GM23338 (cell line): ENCODE measurements at regions not wholly inside any gene's neighbourhood (a gene's known extent, or its start where the extent isn't known, plus 50 kb on each side); places are given as distances from the start of the nearest gene placed in this dataset.

Experiments
- ATAC-seq: fragments of 200-7000 bp; cut with Tn5 transposase; 3 replicates; pipeline ENCODE4 v1.9.1; 2020
- DNase-seq: peaks from one replicate; pipeline ENCODE4 v3.0.0-alpha.2; 2015; ENCODE audit warnings: low spot score
- H2AFZ ChIP-seq: fragments of 200-600 bp; sonication (generic); 2 replicates; pipeline ENCODE4 v1.8.0; 2016; ENCODE audit warnings: antibody characterized with exemption, mild to moderate bottlenecking, moderate library complexity
- H3F3A ChIP-seq: fragments of 200-600 bp; sonication (generic); replicated peaks from 2 replicates; pipeline ENCODE4 v1.8.0; 2017; ENCODE audit warnings: antibody characterized with exemption, mixed run types, low read depth
- H3K27ac ChIP-seq: fragments of 200-600 bp; sonication (generic); 2 replicates; pipeline ENCODE4 v1.6.1; 2016; ENCODE audit warnings: low read depth
- H3K27me3 ChIP-seq: fragments of 200-600 bp; sonication (generic); 2 replicates; pipeline ENCODE4 v1.8.0; 2016; ENCODE audit warnings: mild to moderate bottlenecking, mixed run types, moderate library complexity; ENCODE audit not compliant: insufficient read depth
- H3K36me3 ChIP-seq: fragments of 200-600 bp; sonication (generic); 2 replicates; pipeline ENCODE4 v1.8.0; 2016; ENCODE audit warnings: mild to moderate bottlenecking; ENCODE audit not compliant: insufficient read depth
- H3K4me1 ChIP-seq: fragments of 200-600 bp; sonication (generic); 2 replicates; pipeline ENCODE4 v1.8.0; 2016; ENCODE audit warnings: mild to moderate bottlenecking, moderate library complexity; ENCODE audit not compliant: insufficient read depth
- H3K4me2 ChIP-seq: fragments of 200-600 bp; sonication (generic); 2 replicates; pipeline ENCODE4 v1.7.1; 2017; ENCODE audit warnings: mixed run types
- H3K4me3 ChIP-seq: fragments of 200-600 bp; sonication (generic); 2 replicates; pipeline ENCODE4 v1.6.1; 2016; ENCODE audit warnings: mixed run types
- H3K79me2 ChIP-seq: fragments of 200-600 bp; sonication (generic); replicated peaks from 2 replicates; pipeline ENCODE4 v1.8.0; 2017; ENCODE audit warnings: mild to moderate bottlenecking; ENCODE audit not compliant: insufficient read depth
- H3K9me2 ChIP-seq: fragments of 200-600 bp; sonication (generic); 2 replicates; pipeline ENCODE4 v1.8.0; 2017; ENCODE audit not compliant: insufficient read depth
- H4K20me1 ChIP-seq: fragments of 200-600 bp; sonication (generic); replicated peaks from 2 replicates; pipeline ENCODE4 v1.8.0; 2017; ENCODE audit warnings: mild to moderate bottlenecking; ENCODE audit not compliant: insufficient read depth
- H3K27ac Mint-ChIP-seq: 2 replicates; pipeline ENCODE4 v1.8.0; 2020; ENCODE audit warnings: inconsistent platforms, mild to moderate bottlenecking, moderate library complexity, mixed read lengths
- H3K27me3 Mint-ChIP-seq: 3 replicates; pipeline ENCODE4 v1.8.0; 2022; ENCODE audit warnings: low read depth, mild to moderate bottlenecking, moderate library complexity, mixed read lengths, inconsistent platforms; ENCODE audit not compliant: insufficient read depth, poor library complexity
- H3K36me3 Mint-ChIP-seq: 3 replicates; pipeline ENCODE4 v1.8.0; 2021; ENCODE audit warnings: low read depth, mild to moderate bottlenecking, inconsistent platforms, moderate library complexity, mixed read lengths
- H3K4me1 Mint-ChIP-seq: 3 replicates; pipeline ENCODE4 v1.8.0; 2020; ENCODE audit warnings: mild to moderate bottlenecking, inconsistent platforms, mixed read lengths
- H3K4me3 Mint-ChIP-seq: 3 replicates; pipeline ENCODE4 v1.8.0; 2021; ENCODE audit warnings: moderate library complexity, mild to moderate bottlenecking, inconsistent platforms, mixed read lengths
- H3K9me3 Mint-ChIP-seq: 3 replicates; pipeline ENCODE4 v1.8.0; 2020; ENCODE audit warnings: moderate library complexity, mild to moderate bottlenecking, inconsistent platforms, mixed read lengths
- CREB1 ChIP-seq: fragments of 250-450 bp; sonication (Bioruptor Pico); IDR thresholded peaks from 2 replicates; pipeline ENCODE4 v1.5.0; 2020; ENCODE audit warnings: low read depth, mild to moderate bottlenecking, moderate library complexity
- EZH2 ChIP-seq: fragments of 200-600 bp; sonication (generic); IDR thresholded peaks from one replicate; pipeline ENCODE4 v1.8.0; 2017; ENCODE audit warnings: antibody characterized with exemption, mild to moderate bottlenecking, low read depth; ENCODE audit not compliant: unreplicated experiment
- EZH2phosphoT487 ChIP-seq: fragments of 200-600 bp; sonication (generic); IDR thresholded peaks from one replicate; pipeline ENCODE4 v1.8.1; 2018; ENCODE audit warnings: antibody characterized with exemption; ENCODE audit not compliant: unreplicated experiment
- NANOG ChIP-seq: IDR thresholded peaks from 2 replicates; pipeline ENCODE4 v1.6.1; 2016; ENCODE audit warnings: antibody characterized with exemption, borderline replicate concordance
- REST ChIP-seq: IDR thresholded peaks from one replicate; pipeline ENCODE4 v1.6.1; 2018; ENCODE audit warnings: antibody characterized with exemption; ENCODE audit not compliant: unreplicated experiment
- TF ChIP-seq, protein P1 (sequence below): fragments of 250-450 bp; sonication (Bioruptor Pico); IDR thresholded peaks from 2 replicates; pipeline ENCODE4 v1.5.0; 2020; ENCODE audit warnings: mild to moderate bottlenecking, moderate library complexity

DNA sequence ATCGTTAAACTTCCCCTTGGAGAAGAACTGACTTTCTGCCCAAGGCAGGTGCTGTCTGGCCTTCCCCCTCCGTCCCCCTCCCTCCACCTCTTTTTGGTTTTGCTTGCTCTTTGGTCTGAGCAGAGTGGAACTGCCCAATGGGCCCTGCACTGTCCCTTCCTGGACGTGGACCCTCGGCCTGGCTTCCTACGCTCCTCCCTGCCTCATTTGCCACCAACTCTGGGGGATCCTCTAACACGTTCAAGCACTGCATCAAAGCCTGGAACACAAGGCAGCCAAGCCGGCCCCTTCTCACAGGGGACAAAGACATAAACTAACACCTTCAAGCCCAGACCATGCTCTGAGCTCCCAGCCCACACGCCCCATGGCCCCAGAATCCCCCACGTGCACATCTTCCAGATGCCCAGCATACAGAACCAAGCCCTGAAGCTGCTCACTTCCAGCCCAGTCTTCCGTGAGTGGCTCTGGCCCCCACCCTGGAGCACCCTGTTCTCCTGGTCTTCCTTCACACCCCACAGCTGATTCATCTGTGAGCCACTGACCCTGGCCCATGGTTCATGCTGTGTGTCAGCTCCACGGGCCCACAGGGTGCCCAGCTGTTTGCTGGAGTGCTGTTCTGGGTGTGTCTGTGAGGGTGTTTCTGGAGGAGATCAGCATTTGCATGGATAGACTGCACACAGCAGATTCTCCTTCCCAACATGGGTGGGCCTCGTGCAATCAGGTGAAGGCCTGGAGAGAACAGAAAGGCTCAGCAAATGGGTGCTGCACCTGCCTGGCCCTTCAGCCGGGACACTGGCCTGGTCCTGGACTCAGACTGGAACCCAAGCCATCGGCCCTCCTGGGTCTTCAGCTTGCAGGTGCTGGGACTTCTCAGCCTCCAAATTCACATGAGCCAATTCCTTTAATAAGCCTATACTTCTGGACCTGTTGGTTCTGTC is 247.1 kb upstream of the SALL3 start (continued):
- TF ChIP-seq REST = no peak

GRCh38 chr18:78733762-78734613 is 245.6 kb upstream of the SALL3 start:
- H3K79me2 ChIP-seq = no peaks in the 10 kb centered on the region
- Mint-ChIP-seq H3K4me3 (no peak overlapping the region), H3K9me3 (peaks cover 94% of the 10 kb centered on the region), H3K27me3 (peaks cover 7% of the 10 kb centered on the region), H3K36me3 (peaks cover 30% of the 10 kb centered on the region; the same call in 2 of the 3 replicates), H3K4me1 (no peaks in the 10 kb centered on the region; the same call in 2 of the 3 replicates), H3K27ac (no peak overlapping the region)
- DNase-seq = no peak
- no peak for ATAC-seq
- H3K36me3 ChIP-seq = no peaks in the 10 kb centered on the region
- H2AFZ ChIP-seq = no peak overlapping the region
- H3K4me3 ChIP-seq = no peak overlapping the region
- H3K4me1 ChIP-seq = no peaks in the 10 kb centered on the region
- no peaks in the 10 kb centered on the region for H3F3A ChIP-seq
- no peak overlapping the region for H3K27ac ChIP-seq
- no peak overlapping the region for H3K4me2 ChIP-seq
- no peaks in the 10 kb centered on the region for H3K27me3 ChIP-seq
- no peaks in the 10 kb centered on the region for H4K20me1 ChIP-seq
- no peaks in the 10 kb centered on the region for H3K9me2 ChIP-seq
- TF ChIP-seq EZH2phosphoT487 (no peak), EZH2 (no peak), REST (no peak), NANOG (no peak), CREB1 (CRISPR knock-in tag) (no peak)
- TF ChIP-seq, protein P1, sequence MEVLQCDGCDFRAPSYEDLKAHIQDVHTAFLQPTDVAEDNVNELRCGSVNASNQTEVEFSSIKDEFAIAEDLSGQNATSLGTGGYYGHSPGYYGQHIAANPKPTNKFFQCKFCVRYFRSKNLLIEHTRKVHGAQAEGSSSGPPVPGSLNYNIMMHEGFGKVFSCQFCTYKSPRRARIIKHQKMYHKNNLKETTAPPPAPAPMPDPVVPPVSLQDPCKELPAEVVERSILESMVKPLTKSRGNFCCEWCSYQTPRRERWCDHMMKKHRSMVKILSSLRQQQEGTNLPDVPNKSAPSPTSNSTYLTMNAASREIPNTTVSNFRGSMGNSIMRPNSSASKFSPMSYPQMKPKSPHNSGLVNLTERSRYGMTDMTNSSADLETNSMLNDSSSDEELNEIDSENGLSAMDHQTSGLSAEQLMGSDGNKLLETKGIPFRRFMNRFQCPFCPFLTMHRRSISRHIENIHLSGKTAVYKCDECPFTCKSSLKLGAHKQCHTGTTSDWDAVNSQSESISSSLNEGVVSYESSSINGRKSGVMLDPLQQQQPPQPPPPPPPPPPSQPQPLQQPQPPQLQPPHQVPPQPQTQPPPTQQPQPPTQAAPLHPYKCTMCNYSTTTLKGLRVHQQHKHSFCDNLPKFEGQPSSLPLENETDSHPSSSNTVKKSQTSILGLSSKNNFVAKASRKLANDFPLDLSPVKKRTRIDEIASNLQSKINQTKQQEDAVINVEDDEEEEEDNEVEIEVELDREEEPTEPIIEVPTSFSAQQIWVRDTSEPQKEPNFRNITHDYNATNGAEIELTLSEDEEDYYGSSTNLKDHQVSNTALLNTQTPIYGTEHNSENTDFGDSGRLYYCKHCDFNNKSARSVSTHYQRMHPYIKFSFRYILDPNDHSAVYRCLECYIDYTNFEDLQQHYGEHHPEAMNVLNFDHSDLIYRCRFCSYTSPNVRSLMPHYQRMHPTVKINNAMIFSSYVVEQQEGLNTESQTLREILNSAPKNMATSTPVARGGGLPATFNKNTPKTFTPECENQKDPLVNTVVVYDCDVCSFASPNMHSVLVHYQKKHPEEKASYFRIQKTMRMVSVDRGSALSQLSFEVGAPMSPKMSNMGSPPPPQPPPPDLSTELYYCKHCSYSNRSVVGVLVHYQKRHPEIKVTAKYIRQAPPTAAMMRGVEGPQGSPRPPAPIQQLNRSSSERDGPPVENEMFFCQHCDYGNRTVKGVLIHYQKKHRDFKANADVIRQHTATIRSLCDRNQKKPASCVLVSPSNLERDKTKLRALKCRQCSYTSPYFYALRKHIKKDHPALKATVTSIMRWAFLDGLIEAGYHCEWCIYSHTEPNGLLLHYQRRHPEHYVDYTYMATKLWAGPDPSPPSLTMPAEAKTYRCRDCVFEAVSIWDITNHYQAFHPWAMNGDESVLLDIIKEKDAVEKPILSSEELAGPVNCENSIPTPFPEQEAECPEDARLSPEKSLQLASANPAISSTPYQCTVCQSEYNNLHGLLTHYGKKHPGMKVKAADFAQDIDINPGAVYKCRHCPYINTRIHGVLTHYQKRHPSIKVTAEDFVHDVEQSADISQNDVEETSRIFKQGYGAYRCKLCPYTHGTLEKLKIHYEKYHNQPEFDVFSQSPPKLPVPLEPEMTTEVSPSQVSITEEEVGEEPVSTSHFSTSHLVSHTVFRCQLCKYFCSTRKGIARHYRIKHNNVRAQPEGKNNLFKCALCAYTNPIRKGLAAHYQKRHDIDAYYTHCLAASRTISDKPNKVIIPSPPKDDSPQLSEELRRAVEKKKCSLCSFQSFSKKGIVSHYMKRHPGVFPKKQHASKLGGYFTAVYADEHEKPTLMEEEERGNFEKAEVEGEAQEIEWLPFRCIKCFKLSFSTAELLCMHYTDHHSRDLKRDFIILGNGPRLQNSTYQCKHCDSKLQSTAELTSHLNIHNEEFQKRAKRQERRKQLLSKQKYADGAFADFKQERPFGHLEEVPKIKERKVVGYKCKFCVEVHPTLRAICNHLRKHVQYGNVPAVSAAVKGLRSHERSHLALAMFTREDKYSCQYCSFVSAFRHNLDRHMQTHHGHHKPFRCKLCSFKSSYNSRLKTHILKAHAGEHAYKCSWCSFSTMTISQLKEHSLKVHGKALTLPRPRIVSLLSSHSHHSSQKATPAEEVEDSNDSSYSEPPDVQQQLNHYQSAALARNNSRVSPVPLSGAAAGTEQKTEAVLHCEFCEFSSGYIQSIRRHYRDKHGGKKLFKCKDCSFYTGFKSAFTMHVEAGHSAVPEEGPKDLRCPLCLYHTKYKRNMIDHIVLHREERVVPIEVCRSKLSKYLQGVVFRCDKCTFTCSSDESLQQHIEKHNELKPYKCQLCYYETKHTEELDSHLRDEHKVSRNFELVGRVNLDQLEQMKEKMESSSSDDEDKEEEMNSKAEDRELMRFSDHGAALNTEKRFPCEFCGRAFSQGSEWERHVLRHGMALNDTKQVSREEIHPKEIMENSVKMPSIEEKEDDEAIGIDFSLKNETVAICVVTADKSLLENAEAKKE (CRISPR knock-in tag) = no peak
